Glomerular visceral epithelial cell (primary cell): ENCODE measurements at regions not wholly inside any gene's neighbourhood (a gene's known extent, or its start where the extent isn't known, plus 50 kb on each side); places are given as distances from the start of the nearest gene placed in this dataset.
"Not testable (repeated sequence)": the region's sequence is repeated elsewhere in the genome, so short reads cannot be mapped to it uniquely, and the experiment has no call there.

Source experiments
- DNase-seq: peaks from one replicate; pipeline ENCODE4 v3.0.0-alpha.2; 2016; ENCODE audit errors: extremely low spot score

DNA sequence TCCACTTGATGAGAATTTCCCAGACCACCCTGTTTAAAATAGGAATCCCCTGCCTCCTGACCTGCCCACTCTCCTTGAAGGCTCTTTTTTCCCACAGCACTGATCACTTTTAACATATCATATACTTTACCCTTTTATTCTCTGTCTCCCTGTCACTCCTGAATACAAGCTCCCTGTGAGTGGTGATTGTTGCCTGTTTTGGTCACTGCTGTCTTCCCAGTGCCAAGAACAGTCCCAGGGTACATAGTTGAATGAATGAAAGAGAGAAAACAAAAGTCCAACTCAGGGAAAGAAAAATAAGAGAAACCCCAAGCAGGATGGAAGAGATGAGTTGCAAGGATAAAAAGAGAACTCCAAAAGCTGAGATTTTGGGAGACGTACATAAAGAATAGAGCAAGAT lies 500.3 kb upstream of the LMCD1 start:
- no peak for DNase-seq

DNA sequence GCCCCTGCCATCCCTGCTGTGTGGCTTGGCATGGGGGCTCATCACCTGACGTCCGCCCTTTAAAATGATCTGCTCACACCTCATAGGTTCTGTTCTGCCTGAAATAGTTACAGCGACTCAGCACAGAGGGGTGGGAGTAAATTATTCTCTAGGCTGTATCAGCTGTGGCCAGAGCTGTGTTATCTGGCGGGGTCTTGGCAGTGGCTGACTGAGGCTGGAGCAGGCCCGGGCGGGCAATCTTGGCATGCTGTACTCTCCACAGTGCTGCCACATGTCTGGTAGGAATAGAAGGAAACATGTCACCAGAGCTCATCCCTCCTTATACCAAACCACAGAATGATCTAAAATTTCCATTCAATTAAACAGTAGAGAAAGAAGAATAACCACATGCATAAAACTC lies 499.9 kb upstream of the LMCD1 start:
- no peak for DNase-seq

DNA sequence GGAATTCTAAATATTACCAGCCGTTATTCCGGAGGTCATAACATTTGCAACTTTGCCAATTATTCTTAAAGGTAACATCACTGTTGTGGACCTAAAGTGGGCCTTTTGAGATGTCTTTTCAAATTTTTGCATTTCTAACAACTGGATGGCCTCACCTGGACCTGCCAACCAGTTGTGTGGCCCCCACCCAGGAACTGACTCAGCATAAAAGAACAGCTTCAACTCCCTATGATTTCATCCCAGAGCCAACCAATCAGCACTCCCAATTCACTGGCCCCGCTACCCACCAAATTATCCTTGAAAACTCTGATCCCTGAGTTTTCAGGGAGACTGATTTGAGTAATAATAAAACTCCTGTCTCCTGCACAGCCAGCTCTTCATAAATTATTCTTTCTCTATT lies 489.7 kb upstream of the LMCD1 start:
- DNase-seq: no peak

DNA sequence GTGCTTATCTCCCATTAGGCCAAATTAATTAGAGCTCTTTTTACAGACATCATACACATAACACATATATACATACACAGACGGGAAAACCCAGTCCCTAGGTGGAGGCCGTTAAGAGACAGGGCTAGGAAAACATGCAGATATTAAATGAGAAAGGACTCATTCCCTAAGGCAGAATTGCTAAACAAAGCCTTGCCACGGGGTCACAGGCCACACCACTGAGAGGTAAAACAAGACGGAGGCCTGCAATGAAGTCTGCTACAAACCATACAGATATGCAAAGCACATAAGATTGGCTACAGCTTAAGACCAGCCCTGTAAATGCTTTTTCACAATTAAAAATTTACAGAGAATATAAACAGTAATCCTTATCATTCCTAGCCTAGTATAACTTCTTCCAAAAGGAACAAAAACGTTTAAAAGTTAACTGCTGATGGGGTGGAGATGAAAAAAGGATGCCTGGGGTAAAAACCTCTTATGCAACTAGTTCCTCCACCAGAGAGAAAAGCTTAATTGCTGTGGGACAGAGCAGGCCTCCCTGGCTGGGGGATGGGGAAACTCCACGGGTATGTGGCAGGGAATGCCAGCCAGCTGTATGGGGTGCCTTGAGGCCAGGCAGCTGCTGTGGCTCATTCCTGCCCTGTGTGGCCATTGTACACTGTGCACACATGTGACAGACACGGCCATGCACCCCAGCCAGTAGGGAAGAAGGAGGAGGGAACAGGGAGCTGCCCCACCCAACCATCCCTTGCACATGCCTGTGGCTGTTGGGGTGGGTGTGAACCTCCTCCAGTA lies 481.4 kb upstream of the LMCD1 start:
- DNase-seq: no peak

DNA sequence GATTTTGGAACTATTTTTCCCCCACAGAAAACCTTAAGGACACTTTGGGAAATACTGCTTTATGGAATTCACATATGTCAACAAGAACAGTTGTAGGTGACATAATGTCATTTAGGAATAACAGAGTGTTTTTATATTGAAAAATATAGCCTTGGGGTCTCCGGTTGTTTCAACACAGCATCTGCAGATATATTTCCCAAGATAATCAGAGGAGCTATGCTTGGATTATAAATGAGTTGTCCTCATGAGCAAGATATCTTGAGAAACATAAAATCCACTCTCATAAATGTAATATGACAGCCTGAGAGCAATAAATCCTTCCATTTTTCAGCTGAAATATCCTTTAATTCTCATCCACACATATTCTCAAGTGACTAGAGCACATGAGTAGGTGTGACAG lies 473.7 kb upstream of the LMCD1 start:
- DNase-seq: no peak

DNA sequence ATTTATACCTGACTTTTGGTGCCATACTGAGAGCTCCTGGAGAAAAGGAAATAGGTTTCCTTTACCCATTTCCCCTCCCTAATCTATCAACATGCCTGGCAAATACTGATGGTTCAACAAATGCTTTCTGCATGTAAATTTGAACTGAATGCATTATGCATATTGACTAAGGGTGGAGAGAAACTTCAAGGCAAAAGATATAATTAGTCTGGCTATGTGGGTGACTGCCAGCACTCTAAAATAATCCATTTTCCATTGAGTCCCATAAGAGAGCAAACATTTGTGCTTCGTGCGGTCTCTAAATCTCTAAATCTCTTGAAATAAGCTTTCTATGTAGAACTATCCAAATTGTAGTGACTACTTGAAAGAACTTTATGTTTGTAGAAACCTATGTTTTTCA lies 451.3 kb upstream of the LMCD1 start:
- DNase-seq: no peak

DNA sequence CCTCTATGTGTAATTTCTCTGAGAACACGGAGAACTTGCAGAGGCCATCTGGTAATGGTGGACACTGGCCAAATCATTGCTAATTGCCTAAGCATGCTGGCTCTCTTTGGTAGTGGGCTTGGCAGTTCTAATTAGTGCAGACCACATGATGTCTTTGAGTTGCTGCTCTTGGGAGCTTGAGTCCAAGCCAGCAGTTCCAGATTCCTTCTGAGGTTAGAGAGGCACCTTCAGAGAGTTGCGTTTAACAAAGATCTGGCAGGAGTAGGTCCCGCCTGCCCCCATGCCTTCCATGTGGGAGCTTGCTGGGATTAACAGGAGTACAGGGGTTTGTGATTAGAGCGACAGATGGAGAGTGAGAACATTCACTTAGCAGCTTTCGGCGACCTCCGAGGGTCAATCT lies 449.0 kb upstream of the LMCD1 start:
- no peak for DNase-seq

DNA sequence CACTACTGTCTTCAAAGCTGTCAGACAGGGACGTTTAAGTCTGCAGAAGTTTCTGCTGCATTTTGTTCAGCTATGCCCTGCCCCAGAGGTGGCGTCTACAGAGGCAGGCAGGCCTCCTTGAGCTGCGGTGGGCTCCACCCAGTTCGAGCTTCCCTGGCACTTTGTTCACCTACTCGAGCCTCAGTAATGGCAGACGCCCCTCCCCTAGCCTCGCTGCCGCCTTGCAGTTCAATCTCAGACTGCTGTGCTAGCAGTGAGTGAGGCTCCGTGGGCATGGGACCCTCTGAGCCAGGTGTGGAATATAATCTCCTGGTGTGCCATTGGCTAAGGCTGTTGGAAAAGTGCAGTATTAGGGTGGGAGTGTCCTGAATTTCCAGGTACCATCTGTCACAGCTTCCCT lies 433.5 kb upstream of the LMCD1 start:
- not testable (repeated sequence) for DNase-seq

DNA sequence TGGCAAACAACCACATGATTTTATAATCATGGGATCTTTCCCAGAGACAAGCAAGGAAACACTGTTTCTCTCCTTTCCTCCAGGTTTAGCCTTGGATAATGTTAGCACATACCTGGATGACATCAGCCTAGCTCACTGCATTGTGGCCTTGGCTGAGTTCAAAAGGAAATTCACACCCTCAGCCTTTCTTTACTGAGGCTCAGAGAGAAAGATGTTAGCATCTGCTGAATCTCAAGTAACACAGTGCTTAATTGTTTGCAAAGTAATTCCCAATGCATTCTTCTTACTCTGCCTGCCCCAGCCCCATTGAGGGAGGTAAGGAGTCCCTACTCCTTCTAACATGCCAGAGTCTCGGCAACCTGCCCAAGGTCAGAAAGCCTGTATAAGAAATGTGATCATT lies 432.2 kb upstream of the LMCD1 start:
- DNase-seq: no peak

DNA sequence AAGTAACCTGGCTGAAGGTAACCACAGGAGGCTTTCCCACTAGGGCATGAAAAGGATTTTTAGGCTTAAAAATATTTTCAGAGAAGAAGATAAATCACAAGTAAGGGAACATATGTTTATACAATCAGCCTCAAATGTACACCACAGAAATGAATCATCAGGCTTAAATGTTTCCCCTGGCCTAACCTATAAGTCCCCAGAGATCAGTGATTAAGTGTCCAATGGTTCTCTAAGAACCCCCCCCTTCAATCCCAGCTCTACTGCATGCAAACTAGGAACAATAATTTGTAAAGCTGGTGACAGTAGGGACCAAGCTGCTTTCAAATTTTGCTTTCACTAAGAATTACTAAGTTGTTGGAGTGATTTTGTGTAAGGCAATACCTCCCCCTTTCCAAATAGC lies 431.6 kb upstream of the LMCD1 start:
- no peak for DNase-seq

DNA sequence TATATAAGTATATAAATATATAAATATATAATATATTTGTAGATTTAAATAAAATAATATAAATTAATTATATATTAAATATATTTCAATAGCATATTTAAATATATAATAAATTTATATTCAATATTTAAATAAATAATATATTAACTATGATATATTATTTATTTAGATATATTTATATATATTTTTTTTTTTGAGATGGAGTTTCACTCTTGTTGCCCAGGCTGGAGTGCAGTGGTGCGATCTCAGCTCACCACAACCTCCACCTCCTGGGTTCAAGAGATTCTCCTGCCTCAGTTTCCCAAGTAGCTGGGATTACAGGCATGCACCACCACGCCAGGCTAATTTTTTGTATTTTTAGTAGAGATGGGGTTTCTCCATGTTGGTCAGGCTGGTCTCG lies 426.9 kb upstream of the LMCD1 start:
- DNase-seq: not testable (repeated sequence)

DNA sequence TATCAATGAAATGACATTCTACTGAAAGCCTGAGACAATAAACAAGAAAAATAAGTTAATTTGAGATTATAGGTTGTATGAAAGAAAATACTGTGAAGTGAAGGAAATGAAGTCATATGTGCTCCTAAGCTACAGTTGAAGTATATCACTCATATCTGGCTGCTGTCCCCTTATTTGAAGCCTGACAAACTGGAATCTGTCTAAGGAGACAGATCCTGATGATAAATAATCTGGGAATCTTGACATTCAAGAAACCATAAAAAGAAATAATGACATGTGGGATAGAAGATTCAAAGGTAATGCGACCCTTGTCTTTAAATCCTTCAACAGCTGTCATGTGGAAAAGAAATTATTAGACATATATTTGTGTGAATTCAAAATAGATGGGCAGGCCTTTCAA lies 424.5 kb upstream of the LMCD1 start:
- DNase-seq: no peak

DNA sequence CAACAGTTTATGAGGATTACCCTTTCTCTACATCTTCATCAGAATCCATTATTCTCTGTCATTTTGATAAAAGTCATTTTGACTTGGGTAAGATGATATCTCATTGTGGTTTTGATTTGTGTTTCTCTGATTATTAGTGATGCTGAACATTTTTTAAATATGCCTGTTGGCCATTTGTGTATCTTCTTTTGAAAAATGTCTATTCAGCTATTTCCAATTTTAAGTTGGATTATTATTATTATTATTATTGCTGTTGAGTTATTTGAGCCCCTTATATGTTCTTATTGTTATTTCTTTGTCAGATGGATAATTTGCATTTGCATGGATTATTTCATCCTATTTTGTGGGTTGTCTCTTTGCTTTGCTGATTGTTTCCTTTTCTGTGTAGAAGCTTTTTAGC lies 421.2 kb upstream of the LMCD1 start:
- DNase-seq: no peak

DNA sequence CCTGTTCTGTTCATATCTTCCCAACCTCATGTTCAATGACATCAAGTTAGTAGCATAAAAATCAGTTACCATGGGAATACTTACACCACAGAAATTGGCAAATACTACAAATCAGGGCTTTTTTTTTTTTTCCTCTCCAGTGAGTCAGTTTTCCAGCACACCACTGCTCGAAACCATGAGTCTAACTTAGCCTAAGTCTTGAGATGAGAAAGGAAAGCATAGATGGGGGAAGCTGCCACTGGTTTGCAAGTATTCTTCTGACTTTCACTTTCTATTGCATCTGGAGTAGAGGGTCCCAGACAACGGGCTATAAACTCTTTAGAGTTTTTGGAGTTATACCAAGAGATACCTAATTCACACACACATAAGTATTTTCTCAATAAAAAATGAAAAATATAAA lies 416.1 kb upstream of the LMCD1 start:
- DNase-seq: no peak

DNA sequence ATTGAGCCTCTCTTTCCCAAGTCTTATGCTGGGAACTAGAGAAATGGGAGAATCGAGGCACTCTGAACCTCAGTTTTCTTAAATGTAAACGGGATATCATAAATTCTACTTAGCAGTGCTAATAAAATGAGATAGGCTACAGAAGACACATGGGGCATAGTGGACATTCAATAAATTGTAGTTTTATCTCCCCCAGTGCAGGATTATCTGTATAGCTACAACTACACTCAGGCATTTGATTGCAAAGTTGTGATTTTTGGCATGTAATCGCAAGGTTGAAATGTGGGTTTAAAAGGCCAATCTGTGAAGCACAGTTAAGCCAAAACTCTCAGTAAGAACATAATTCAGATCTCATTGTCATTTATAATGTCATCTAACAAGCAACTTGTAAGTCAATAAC lies 413.7 kb upstream of the LMCD1 start:
- no peak for DNase-seq

DNA sequence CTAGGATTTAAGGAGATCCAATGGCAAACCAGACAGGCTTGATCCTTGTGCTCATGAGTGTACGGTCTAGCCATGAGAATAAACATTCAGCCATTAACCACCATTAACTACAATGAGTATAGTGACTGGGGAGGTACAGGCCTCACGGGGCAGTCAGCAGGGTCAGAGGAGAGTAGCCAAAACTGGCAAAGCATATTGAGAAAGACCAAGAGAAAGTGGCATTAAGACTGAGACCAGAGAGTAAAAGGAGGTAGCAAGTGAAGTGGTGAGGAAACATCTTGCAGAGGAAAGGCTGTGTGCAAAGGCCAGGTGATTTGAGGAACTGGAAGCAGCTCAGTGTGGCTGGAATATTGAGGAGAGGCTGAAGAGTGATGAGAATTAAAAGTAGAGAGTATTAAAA lies 407.2 kb upstream of the LMCD1 start:
- DNase-seq: no peak

DNA sequence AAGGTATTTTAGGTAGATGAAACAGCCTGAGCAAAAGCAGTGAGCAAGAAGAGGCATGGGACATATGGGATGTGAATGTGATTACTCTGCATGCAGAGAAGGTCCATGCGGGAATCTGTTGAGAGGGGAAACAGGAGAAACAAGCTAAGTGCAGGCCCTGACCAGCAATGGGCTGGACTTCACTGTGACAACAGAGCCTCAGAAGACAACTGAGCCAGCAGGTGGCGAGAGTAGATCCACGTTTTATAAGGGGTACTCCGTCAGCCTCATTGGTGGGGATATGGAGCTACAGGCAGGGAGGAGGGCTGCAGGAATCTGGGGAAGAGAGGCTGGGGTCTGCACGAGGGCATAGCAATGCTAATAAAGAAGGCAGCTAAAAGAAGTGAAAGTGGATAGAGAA lies 405.9 kb upstream of the LMCD1 start:
- DNase-seq: no peak

DNA sequence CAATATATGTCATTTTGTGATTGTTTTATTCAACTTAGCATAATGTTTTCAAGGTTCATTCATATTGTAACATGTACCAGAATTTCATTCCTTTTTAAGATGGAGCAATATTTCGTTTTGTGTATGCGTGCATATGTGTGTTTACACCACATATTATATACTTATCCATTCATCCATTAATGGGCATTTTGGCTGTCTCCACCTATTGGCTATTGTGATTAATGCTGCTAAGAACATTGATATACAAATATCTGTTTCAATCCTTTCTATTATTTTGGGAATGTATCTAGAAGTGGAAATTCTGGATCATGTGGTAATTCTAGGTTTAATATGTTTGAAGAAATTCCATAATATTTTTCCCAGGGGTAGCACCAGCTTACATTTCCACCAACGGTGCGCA lies 403.9 kb upstream of the LMCD1 start:
- no peak for DNase-seq

DNA sequence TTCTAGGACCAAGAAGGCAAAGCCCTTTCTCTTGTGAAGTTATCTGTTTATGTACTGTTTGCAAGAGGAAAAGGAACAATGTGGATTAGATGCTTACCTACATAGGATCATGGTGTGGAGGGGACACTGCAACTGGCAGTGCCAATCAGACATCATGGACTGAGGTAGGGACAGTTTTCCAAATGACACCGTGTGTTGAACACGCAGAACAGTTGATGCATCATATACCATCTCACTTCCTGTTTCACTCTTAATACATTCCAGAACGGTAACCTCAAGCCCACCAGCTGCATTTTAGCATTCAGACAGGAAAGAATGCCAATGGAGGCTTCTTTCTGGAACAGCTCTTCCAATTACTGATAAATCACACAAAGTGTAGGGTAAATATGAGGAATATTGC lies 397.7 kb upstream of the LMCD1 start:
- DNase-seq: no peak

DNA sequence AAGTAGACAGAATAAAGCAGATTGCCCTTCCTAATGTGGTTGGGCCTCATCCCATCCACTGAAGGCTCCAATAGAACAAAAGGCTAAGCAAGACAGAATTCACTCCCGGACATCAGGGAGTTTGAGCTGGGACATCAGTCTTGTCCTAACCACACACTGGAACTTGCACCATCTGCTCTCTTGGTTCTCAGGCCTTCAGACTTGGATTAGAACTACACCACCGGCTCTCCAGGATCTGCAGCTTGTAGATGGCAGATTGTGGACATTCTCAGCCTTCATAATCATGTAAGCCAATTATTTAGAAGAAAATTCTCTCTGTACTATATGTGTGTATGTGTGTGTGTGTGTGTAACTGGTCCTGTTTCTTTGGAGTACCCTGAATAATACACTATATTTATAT lies 394.7 kb upstream of the LMCD1 start:
- no peak for DNase-seq

DNA sequence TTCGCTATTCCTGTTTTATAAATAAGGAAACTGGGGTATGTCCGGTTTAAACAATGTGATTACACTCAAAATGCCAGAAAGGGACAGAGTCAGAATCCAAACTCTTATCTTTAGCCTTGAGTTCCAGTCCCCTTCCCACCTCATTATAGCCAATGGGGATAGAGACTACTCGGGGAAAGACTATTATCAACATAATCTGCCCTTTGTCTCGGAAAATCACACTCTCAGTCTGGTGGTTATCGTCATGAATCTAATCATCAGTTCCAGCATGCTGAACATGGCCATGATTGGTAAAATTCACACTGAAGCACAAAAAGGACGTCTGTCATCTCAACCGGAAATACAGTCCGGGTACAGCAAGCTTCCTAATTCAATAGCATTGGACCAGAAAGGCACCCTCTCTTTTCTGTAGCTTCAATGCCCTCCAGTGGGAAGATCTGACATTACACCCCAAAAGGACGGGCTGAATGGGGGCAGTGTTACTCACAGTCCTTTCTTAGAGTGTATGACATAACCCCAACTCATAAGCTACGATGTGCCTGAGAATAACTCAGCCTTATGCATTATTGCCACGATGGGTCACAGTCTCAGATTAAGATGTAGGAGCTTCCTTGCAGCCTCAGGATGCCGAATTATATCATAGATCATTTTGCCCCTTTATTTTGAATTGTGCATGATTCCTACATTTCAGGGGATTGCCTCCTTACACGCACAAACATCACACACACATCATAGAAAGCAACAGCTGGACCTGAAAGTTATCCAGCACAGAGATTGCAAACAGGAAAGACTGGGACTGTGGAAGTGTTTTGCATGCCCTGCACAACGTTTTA lies 390.4 kb upstream of the LMCD1 start:
- DNase-seq: peak; percentile 45

DNA sequence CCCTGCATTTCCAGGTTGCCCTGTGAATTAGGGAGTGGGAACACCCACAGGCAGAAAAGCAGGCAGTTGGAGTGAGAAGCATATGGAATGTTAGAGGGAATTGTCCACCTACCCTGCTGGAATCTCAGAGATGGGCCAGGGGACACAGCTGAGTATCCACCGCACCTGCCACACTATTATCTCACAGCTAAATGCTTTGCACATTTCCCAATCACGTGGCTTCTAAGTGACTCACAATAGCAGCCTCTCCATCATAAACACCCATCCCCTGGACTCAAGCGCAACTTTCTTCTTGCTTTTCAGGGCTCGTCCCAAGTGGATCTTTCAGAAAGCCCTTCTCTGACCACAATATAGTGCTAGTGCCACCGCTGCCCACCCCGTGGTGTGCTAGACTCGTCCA lies 389.0 kb upstream of the LMCD1 start:
- no peak for DNase-seq

DNA sequence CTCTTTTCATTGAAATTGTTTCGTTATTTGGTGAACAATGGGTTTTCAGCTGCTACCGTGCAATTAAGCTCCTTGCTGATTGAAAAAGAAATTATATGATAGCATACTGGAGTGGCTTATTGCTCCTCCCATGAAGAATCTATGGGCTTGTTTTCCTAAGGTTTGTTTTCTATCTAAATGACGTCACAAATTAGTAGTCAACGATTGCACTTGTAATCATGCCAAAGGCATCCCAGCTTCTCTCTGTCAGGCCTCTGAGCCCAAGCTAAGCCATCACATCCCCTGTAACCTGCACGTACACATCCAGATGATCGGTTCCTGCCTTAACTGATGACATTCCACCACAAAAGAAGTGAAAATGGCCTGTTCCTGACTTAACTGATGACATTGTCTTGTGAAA lies 388.0 kb upstream of the LMCD1 start:
- no peak for DNase-seq
